ENCODE measurements at regions not wholly inside any gene's neighbourhood (a gene's known extent, or its start where the extent isn't known, plus 50 kb on each side); places are given as distances from the start of the nearest gene placed in this dataset.

GRCh38 chr2:18501156-18501555 lies 59.3 kb downstream of the RDH14 start:
- TF ChIP-seq POLR2AphosphoS5 (IDR thresholded peaks at IDR 0.05; ENCODE audit: low read depth, low read length): no peak
- no peak for TF ChIP-seq POLR2A (IDR thresholded peaks at IDR 0.05; ENCODE audit: low read depth, low read length)
